Non-pigmented ciliary epithelial cell (primary cell): ENCODE measurements at regions not wholly inside any gene's neighbourhood (a gene's known extent, or its start where the extent isn't known, plus 50 kb on each side); places are given as distances from the start of the nearest gene placed in this dataset.

Source experiments
- DNase-seq: peaks from one replicate; pipeline ENCODE4 v3.0.0-alpha.2; 2010; ENCODE audit warnings: low read depth

DNA sequence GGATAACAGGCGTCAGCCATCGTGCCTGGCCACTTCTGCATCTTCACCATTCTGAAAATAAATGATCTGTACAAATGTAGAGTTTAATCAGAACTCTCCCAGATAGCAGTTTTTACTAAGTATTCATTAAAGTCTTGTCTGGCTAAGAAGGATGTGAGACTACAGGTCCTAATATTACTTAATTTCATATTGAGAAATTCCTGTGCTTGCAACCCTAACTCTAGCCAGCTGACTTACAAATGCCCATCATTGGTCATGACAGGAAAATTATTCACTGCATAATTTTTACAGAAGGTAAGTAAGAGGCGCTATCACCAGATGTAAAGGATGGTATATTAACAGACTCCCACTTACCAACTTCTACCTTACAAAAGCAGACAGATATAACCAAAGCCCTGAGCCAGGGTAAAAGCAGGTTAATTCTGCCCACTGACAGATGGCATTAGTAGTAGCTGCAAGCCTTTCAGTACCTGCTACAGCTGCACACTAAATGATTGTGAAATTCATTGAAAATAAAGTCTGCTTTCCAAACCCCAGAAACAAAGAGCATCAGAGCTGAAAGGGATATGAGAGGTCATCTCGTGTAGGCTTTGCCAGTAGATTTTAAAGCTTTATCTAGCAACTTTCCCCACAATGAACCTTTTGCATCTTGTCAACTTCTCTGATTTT lies 55.9 kb upstream of the FOXN2 start:
- no peak for DNase-seq

- DNase-seq = no peak
Observed at GRCh38 chr2:48259811-48260210, 54.7 kb upstream of the FOXN2 start.

DNA sequence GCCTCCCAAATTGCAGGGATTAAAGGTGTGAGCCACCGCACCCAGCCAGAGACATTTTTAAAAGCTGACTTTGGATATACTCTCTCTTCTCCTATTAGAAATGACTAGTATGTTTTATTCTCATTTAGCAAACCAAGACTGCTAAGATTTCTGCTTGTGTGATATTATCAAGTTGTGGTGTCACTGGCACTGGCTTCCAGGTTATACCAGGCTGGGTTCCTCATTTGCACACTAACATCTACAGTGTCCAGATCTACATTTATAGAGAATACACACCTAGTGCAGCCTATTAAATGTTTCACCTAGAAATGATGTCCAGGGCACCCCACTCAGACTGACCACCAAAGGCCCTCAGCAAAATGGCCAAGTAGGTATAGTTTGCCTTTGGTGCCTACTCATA lies 49.9 kb upstream of the FOXN2 start:
- no peak for DNase-seq
